CD14-positive monocyte (primary cell): ENCODE measurements at regions not wholly inside any gene's neighbourhood (a gene's known extent, or its start where the extent isn't known, plus 50 kb on each side); places are given as distances from the start of the nearest gene placed in this dataset.
"Not testable (repeated sequence)": the region's sequence is repeated elsewhere in the genome, so short reads cannot be mapped to it uniquely, and the experiment has no call there.

Experiments
- DNase-seq, 3 donors: peaks; one replicate each; pipeline ENCODE4 v3.0.0-alpha.2; 2011 to 2022
- H2AFZ ChIP-seq: 2 replicates; pipeline ENCODE4 v1.6.0; 2012; ENCODE audit warnings: mild to moderate bottlenecking, low read depth, low read length, inconsistent platforms; ENCODE audit not compliant: insufficient read depth, poor library complexity, severe bottlenecking
- H3K27ac ChIP-seq, 2 donors: 1 replicate in 1 of 2; 2 replicates in 1 of 2; pipeline ENCODE4 v1.5.1; 2012 to 2013; ENCODE audit warnings: low read length in 2 of 2, control low read depth in 1 of 2, inconsistent platforms in 1 of 2, low read depth in 1 of 2, mild to moderate bottlenecking in 1 of 2
- H3K27me3 ChIP-seq, 2 donors: one replicate each; pipeline versions ENCODE4 v1.6.0 to v1.6.1; 2011 to 2013; ENCODE audit warnings: low read length in 2 of 2; ENCODE audit not compliant: control insufficient read depth in 2 of 2, insufficient read depth in 2 of 2
- H3K36me3 ChIP-seq, 2 donors: replicated peaks in 1 of 2; 1 replicate in 1 of 2; 2 replicates in 1 of 2; pipeline versions ENCODE4 v1.5.1 to v1.6.1; 2012 to 2013; ENCODE audit warnings: low read length in 2 of 2, control low read depth in 1 of 2, inconsistent platforms in 1 of 2, mild to moderate bottlenecking in 1 of 2; ENCODE audit not compliant: insufficient read depth in 2 of 2, control insufficient read depth in 1 of 2
- H3K4me1 ChIP-seq, 2 donors: 1 replicate in 1 of 2; 2 replicates in 1 of 2; pipeline versions ENCODE4 v1.5.1 to v1.6.1; 2012 to 2013; ENCODE audit warnings: low read length in 2 of 2, control low read depth in 1 of 2, inconsistent platforms in 1 of 2, mild to moderate bottlenecking in 1 of 2, moderate library complexity in 1 of 2; ENCODE audit not compliant: insufficient read depth in 2 of 2, control insufficient read depth in 1 of 2
- H3K4me2 ChIP-seq: replicated peaks from 2 replicates; pipeline ENCODE3; 2012; ENCODE audit warnings: low read length, moderate library complexity, mild to moderate bottlenecking; ENCODE audit not compliant: poor library complexity, severe bottlenecking; ENCODE audit errors: extremely low read depth
- H3K4me3 ChIP-seq, 3 experiments: fragments of 200-600 bp in 1 of 3; sonication (generic) in 1 of 3; replicated peaks in 1 of 3; 1 replicate in 2 of 3; 2 replicates in 1 of 3; pipeline ENCODE4 v1.5.1; 2011 to 2013; ENCODE audit warnings: low read length in 3 of 3, mild to moderate bottlenecking in 3 of 3, control low read depth in 2 of 3, low read depth in 2 of 3, inconsistent platforms in 1 of 3, moderate library complexity in 1 of 3
- H3K79me2 ChIP-seq: 2 replicates; pipeline ENCODE4 v1.6.0; 2012; ENCODE audit warnings: mild to moderate bottlenecking, control low read depth, inconsistent platforms, low read length, moderate library complexity; ENCODE audit not compliant: insufficient read depth
- H3K9ac ChIP-seq: 2 replicates; pipeline ENCODE4 v1.6.0; 2017; ENCODE audit warnings: low read length, mild to moderate bottlenecking; ENCODE audit not compliant: insufficient read depth, poor library complexity, severe bottlenecking
- H3K9me3 ChIP-seq, 2 donors: replicated peaks in 1 of 2; 1 replicate in 1 of 2; 2 replicates in 1 of 2; pipeline versions ENCODE4 v1.5.1 to v1.6.1; 2012 to 2013; ENCODE audit warnings: low read length in 2 of 2, control low read depth in 1 of 2; ENCODE audit not compliant: control insufficient read depth in 1 of 2, insufficient read depth in 1 of 2
- H4K20me1 ChIP-seq: 2 replicates; pipeline ENCODE4 v1.6.0; 2012; ENCODE audit warnings: mild to moderate bottlenecking, low read length, control low read depth, moderate library complexity; ENCODE audit not compliant: insufficient read depth
- H3K27ac Mint-ChIP-seq, 7 donors: one replicate each; pipeline ENCODE4 v1.8.0; 2020; ENCODE audit warnings: mild to moderate bottlenecking in 7 of 7, mixed read lengths in 7 of 7, moderate library complexity in 6 of 7, inconsistent platforms in 2 of 7
- H3K27me3 Mint-ChIP-seq, 3 donors: one replicate each; pipeline ENCODE4 v1.8.0; 2021 to 2022; ENCODE audit warnings: low read depth in 3 of 3, mild to moderate bottlenecking in 3 of 3, mixed read lengths in 3 of 3, moderate library complexity in 3 of 3, inconsistent platforms in 1 of 3
- H3K36me3 Mint-ChIP-seq, 2 donors: one replicate each; pipeline ENCODE4 v1.8.0; 2020; ENCODE audit warnings: mixed read lengths in 2 of 2, inconsistent platforms in 1 of 2, mild to moderate bottlenecking in 1 of 2
- H3K4me1 Mint-ChIP-seq: one replicate; pipeline ENCODE4 v1.8.0; 2020; ENCODE audit warnings: mild to moderate bottlenecking, mixed read lengths
- H3K4me3 Mint-ChIP-seq, 2 donors: one replicate each; pipeline ENCODE4 v1.8.0; 2020; ENCODE audit warnings: mild to moderate bottlenecking in 2 of 2, mixed read lengths in 2 of 2, moderate library complexity in 1 of 2
- H3K9me3 Mint-ChIP-seq, 7 donors: one replicate each; pipeline ENCODE4 v1.8.0; 2020 to 2022; ENCODE audit warnings: mixed read lengths in 7 of 7, mild to moderate bottlenecking in 6 of 7, moderate library complexity in 6 of 7, inconsistent platforms in 2 of 7
- WGBS: methylation state at CpG from one replicate; pipeline ENCODE4 v1.1.5; 2013; ENCODE audit warnings: missing lambda C conversion rate; ENCODE audit not compliant: insufficient coverage; 5-methylcytosine and 5-hydroxymethylcytosine counted together
- intact Hi-C, 2 donors: fragments of 100-400 bp; cut with micrococcal nuclease; formaldehyde crosslinking; loops; one replicate each; pipeline versions ENCODE4 v1.15.0 to v1.15.1; 2023
- TF ChIP-seq, protein P1 (sequence below): fragments of 200-600 bp; IDR thresholded peaks from one replicate; pipeline ENCODE4 v1.8.0; 2022; ENCODE audit warnings: antibody characterized with exemption, mild to moderate bottlenecking

DNA sequence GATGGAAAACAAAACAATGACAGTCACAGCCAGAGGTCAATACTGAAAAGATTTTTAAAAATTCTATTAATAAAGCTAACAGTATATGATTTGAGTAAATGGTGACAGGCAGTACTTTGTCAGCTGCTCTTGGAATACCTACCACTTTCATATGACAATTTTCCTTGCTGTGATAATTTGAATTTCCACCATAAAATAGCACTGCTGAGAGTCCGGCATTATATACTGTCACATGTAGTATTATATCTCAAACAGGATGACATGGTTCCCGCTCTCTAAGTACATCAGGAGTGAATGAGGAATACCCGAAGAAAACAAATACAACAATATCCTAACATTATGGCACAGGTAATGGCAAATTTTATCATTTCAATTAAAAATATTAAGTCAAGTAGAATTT lies 146.8 kb upstream of the TMPRSS15 start:
- H3K27me3 Mint-ChIP-seq: no peaks in the 10 kb centered on the region
- Histone ChIP-seq H3K79me2 (no peaks in the 10 kb centered on the region), H3K4me3 (no peak overlapping the region), H3K4me1 (no peaks in the 10 kb centered on the region), H3K27ac (no peak overlapping the region), H3K4me2 (no peak overlapping the region), H3K9me3 (no peaks in the 10 kb centered on the region), H2AFZ (no peak overlapping the region), H4K20me1 (no peaks in the 10 kb centered on the region), H3K9ac (no peak overlapping the region), H3K27me3 (no peaks in the 10 kb centered on the region), H3K36me3 (no peaks in the 10 kb centered on the region)
- intact Hi-C loops: no loop called here
- H3K4me1 Mint-ChIP-seq: no peaks in the 10 kb centered on the region
- H3K36me3 Mint-ChIP-seq: no peaks in the 10 kb centered on the region
- peaks cover 0 to 4% (median 0%) of the 10 kb centered on the region in 7 donors for H3K9me3 Mint-ChIP-seq
- no peak overlapping the region for H3K4me3 Mint-ChIP-seq
- H3K27ac Mint-ChIP-seq: no peak overlapping the region
- no CpG with 5 or more reads among the region's 3 CpGs for WGBS
- TF ChIP-seq, protein P1, sequence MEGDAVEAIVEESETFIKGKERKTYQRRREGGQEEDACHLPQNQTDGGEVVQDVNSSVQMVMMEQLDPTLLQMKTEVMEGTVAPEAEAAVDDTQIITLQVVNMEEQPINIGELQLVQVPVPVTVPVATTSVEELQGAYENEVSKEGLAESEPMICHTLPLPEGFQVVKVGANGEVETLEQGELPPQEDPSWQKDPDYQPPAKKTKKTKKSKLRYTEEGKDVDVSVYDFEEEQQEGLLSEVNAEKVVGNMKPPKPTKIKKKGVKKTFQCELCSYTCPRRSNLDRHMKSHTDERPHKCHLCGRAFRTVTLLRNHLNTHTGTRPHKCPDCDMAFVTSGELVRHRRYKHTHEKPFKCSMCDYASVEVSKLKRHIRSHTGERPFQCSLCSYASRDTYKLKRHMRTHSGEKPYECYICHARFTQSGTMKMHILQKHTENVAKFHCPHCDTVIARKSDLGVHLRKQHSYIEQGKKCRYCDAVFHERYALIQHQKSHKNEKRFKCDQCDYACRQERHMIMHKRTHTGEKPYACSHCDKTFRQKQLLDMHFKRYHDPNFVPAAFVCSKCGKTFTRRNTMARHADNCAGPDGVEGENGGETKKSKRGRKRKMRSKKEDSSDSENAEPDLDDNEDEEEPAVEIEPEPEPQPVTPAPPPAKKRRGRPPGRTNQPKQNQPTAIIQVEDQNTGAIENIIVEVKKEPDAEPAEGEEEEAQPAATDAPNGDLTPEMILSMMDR: no peak
- no peak for DNase-seq

DNA sequence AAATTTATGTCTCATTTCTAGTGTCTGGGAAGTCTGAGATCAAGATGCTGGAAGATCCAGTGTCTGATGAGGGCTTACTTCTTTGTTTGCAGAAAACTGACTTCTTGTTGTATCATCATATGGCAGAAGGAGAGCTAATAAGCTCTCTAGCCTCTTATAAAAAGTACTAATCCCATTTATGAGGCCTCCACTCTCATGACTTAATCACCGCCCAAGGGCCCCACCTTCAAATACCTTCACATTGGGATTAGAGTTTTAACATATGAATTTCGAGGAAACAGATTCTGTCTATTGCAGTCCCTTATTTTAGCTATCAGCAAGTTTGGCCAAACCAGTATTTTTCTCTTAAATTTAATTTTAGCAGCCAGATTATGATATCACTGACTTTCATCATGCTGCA lies 150.2 kb upstream of the TMPRSS15 start:
- WGBS: no CpG with 5 or more reads among the region's 2 CpGs
- TF ChIP-seq, protein P1: no peak
- no peak overlapping the region for H3K27ac Mint-ChIP-seq
- H3K4me1 Mint-ChIP-seq: no peaks in the 10 kb centered on the region
- H3K9me3 Mint-ChIP-seq: peaks cover 0 to 5% (median 2%) of the 10 kb centered on the region in 7 donors
- no peak for DNase-seq
- Histone ChIP-seq H3K27ac (no peak overlapping the region), H3K4me3 (no peak overlapping the region), H3K9me3 (no peaks in the 10 kb centered on the region), H3K4me2 (no peak overlapping the region), H3K9ac (no peak overlapping the region), H4K20me1 (no peaks in the 10 kb centered on the region), H3K36me3 (no peaks in the 10 kb centered on the region), H3K27me3 (no peaks in the 10 kb centered on the region), H3K79me2 (no peaks in the 10 kb centered on the region), H3K4me1 (no peaks in the 10 kb centered on the region), H2AFZ (no peak overlapping the region)
- no peaks in the 10 kb centered on the region for H3K27me3 Mint-ChIP-seq
- intact Hi-C loops: no loop called here
- no peak overlapping the region for H3K4me3 Mint-ChIP-seq
- H3K36me3 Mint-ChIP-seq: no peaks in the 10 kb centered on the region

DNA sequence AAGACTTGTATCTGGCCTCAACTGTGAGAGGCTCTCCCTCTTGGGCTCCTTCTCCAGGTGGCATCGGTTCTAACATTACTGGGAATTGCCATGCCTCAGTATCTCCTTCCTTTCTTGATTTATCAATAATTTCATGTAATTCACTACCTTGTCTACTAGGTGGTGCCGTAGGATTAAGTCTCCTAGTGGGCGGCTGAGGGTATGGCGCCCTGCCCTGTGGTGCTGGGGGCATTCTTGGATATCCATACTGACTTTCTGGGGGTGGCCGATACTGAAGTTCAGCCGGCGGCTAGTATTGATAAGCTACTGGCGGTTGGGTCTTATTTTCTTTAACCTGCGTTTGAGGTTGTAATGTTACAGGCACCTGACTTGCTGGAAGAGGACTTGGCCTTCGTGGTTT lies 164.2 kb upstream of the TMPRSS15 start:
- H4K20me1 ChIP-seq, H3K27ac ChIP-seq, H3K4me1 ChIP-seq, intact Hi-C loops, H2AFZ ChIP-seq, H3K9me3 ChIP-seq, DNase-seq, H3K9ac ChIP-seq, H3K9me3 Mint-ChIP-seq, H3K36me3 Mint-ChIP-seq, H3K4me3 Mint-ChIP-seq, H3K4me2 ChIP-seq, H3K79me2 ChIP-seq, H3K36me3 ChIP-seq, H3K4me1 Mint-ChIP-seq, H3K27ac Mint-ChIP-seq, H3K27me3 Mint-ChIP-seq, H3K4me3 ChIP-seq, H3K27me3 ChIP-seq: not testable (repeated sequence)
- WGBS: 91% methylated on average over 3 of the region's 10 CpGs
